ENCODE measurements at regions not wholly inside any gene's neighbourhood (a gene's known extent, or its start where the extent isn't known, plus 50 kb on each side); places are given as distances from the start of the nearest gene placed in this dataset.

GRCh38 chr5:136766456-136766855 is 401.1 kb upstream of the TRPC7 start:
- H3K27me3 ChIP-seq (ENCODE audit: control insufficient read depth in 3 of 3, insufficient read depth in 3 of 3, low read length in 2 of 3), result no peaks in the 10 kb centered on the region
- ATAC-seq (ENCODE audit: insufficient read depth, low FRiP score) (no peak), DNase-seq (no peak)
- no peak overlapping the region for H3K27ac ChIP-seq (ENCODE audit: low read depth in 1 of 2, low read length in 1 of 2)
- TF ChIP-seq CTCF (IDR thresholded peaks at IDR 0.05; ENCODE audit: control extremely low read depth, extremely low read depth), result no peak
- no peaks in the 10 kb centered on the region for H3K9me3 ChIP-seq (ENCODE audit: control insufficient read depth in 4 of 4, insufficient read depth in 3 of 4, low read length in 3 of 4)
- no peak overlapping the region for H3K9ac ChIP-seq (ENCODE audit: insufficient read depth in 1 of 2, low read length in 2 of 2)
- no peaks in the 10 kb centered on the region for H3K36me3 ChIP-seq (ENCODE audit: control insufficient read depth in 4 of 4, insufficient read depth in 4 of 4, low read length in 4 of 4)
- 84 to 91% methylated on average over 3 of the region's 3 CpGs for WGBS, 2 donors
- no peak overlapping the region for H3K4me3 ChIP-seq
- no peaks in the 10 kb centered on the region for H3K4me1 ChIP-seq (ENCODE audit: control insufficient read depth in 5 of 5, insufficient read depth in 5 of 5, low read length in 5 of 5)

DNA sequence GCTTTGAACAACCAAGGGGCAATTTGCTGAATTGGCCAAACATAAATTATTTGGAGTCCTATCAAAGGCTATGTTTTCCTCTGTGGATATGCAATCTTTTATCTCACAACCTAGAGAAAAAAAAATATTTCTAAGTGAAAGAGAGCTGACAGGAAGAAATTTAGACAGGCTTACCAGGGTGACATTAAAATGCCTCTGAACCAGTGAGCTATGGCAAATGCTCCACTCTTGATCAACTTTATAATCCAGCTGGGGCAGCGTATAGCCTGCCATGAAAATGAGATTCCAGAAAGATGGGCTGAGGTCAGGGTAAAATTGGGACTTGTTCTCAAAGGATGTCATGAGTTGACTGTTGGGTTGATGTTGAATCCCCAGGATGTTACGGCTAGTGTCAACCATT is 399.3 kb upstream of the TRPC7 start:
- Histone ChIP-seq H3K4me3 (no peak overlapping the region), H3K9me3 (ENCODE audit: control insufficient read depth in 4 of 4, insufficient read depth in 3 of 4, low read length in 3 of 4) (no peaks in the 10 kb centered on the region), H3K27me3 (ENCODE audit: control insufficient read depth in 3 of 3, insufficient read depth in 3 of 3, low read length in 2 of 3) (no peaks in the 10 kb centered on the region), H3K9ac (ENCODE audit: insufficient read depth in 1 of 2, low read length in 2 of 2) (no peak overlapping the region), H3K27ac (ENCODE audit: low read depth in 1 of 2, low read length in 1 of 2) (no peak overlapping the region), H3K4me1 (ENCODE audit: control insufficient read depth in 5 of 5, insufficient read depth in 5 of 5, low read length in 5 of 5) (no peaks in the 10 kb centered on the region), H3K36me3 (ENCODE audit: control insufficient read depth in 4 of 4, insufficient read depth in 4 of 4, low read length in 4 of 4) (no peaks in the 10 kb centered on the region)
- no peak for DNase-seq
- no peak for ATAC-seq (ENCODE audit: insufficient read depth, low FRiP score)
- TF ChIP-seq CTCF (IDR thresholded peaks at IDR 0.05; ENCODE audit: control extremely low read depth, extremely low read depth), result no peak
- 68 to 92% methylated on average over 2 of the region's 2 CpGs for WGBS, 2 donors

- Histone ChIP-seq H3K27me3 (ENCODE audit: control insufficient read depth in 3 of 3, insufficient read depth in 3 of 3, low read length in 2 of 3) (no peaks in the 10 kb centered on the region), H3K9me3 (ENCODE audit: control insufficient read depth in 4 of 4, insufficient read depth in 3 of 4, low read length in 3 of 4) (no peaks in the 10 kb centered on the region), H3K4me3 (no peak overlapping the region), H3K9ac (ENCODE audit: insufficient read depth in 1 of 2, low read length in 2 of 2) (no peak overlapping the region), H3K27ac (ENCODE audit: low read depth in 1 of 2, low read length in 1 of 2) (no peak overlapping the region), H3K4me1 (ENCODE audit: control insufficient read depth in 5 of 5, insufficient read depth in 5 of 5, low read length in 5 of 5) (no peaks in the 10 kb centered on the region), H3K36me3 (ENCODE audit: control insufficient read depth in 4 of 4, insufficient read depth in 4 of 4, low read length in 4 of 4) (no peaks in the 10 kb centered on the region)
- no peak for ATAC-seq (ENCODE audit: insufficient read depth, low FRiP score)
- no peak for DNase-seq
- TF ChIP-seq CTCF (IDR thresholded peaks at IDR 0.05; ENCODE audit: control extremely low read depth, extremely low read depth), result no peak
These were observed 398.2 kb upstream of the TRPC7 start for GRCh38 chr5:136763548-136763947.

DNA sequence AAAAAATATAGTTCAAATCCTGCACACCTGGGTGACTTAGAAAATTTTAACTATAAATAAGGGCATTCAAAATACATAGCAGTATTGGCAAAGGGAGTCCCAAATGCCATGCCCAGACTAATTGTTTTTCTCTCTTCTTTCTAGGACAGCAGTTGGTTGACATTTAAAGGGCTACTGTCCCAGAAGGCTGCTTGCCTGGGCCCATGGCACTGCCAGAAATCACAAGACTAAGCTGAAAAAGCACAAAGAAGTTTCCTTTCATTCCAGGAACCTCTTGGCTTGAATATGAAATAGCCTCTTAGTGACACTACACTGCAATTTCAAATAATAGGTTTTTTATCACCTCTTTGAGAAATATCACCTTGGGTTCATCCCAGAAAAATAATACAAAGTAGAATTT is 388.9 kb upstream of the TRPC7 start:
- no peaks in the 10 kb centered on the region for H3K36me3 ChIP-seq (ENCODE audit: control insufficient read depth in 4 of 4, insufficient read depth in 4 of 4, low read length in 4 of 4)
- no peaks in the 10 kb centered on the region for H3K4me1 ChIP-seq (ENCODE audit: control insufficient read depth in 5 of 5, insufficient read depth in 5 of 5, low read length in 5 of 5)
- no peak for TF ChIP-seq CTCF (IDR thresholded peaks at IDR 0.05; ENCODE audit: control extremely low read depth, extremely low read depth)
- H3K9ac ChIP-seq (ENCODE audit: insufficient read depth in 1 of 2, low read length in 2 of 2), result no peak overlapping the region
- no peak overlapping the region for H3K4me3 ChIP-seq
- no peak overlapping the region for H3K27ac ChIP-seq (ENCODE audit: low read depth in 1 of 2, low read length in 1 of 2)
- ATAC-seq (ENCODE audit: insufficient read depth, low FRiP score) (no peak), DNase-seq (no peak)
- H3K9me3 ChIP-seq (ENCODE audit: control insufficient read depth in 4 of 4, insufficient read depth in 3 of 4, low read length in 3 of 4), result peaks cover 0 to 2% (median 0%) of the 10 kb centered on the region in 4 donors
- no peaks in the 10 kb centered on the region for H3K27me3 ChIP-seq (ENCODE audit: control insufficient read depth in 3 of 3, insufficient read depth in 3 of 3, low read length in 2 of 3)
